ENCODE measurements at regions not wholly inside any gene's neighbourhood (a gene's known extent, or its start where the extent isn't known, plus 50 kb on each side); places are given as distances from the start of the nearest gene placed in this dataset.
"Not testable (repeated sequence)": the region's sequence is repeated elsewhere in the genome, so short reads cannot be mapped to it uniquely, and the experiment has no call there.

DNA sequence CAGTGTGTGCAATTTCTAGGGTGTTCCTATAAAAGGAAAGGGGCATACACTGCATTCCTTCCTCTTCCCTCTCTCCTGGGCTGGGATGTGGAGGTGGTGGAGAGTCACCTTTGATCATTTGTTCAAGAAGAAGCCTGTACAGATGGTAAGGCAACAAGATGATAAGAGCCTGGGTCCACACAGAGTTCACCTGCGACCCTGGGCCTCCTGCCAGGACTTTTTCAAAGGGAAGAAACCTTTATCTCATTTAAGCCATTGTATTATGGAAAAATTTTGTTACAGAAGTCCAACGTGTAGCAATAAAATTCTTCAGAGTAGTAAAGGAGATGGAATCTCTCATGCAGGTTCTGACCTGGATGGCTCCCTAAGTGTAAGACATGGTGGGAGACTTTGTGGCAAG, 189.1 kb downstream of the MIS18A start:
- no peak for DNase-seq

DNA sequence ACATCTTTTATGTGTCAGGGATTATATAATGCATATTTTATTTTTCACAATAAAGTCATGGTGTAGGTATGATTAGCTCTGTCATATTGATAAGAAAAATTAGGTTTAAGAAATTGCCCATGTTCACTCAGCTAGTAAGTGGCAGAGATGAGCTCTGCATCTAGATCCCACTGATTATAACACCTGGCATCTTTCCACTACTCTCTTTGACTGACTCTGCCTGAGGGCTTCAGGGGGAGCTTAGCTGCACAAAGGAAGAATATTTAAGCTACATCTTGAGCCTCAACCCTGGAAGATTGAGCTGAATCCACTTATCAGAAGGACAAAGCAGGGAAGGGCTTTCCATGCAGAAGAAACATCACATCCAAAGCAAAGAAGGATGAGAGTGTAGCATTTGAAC, 190.4 kb downstream of the MIS18A start:
- DNase-seq: no peak

DNA sequence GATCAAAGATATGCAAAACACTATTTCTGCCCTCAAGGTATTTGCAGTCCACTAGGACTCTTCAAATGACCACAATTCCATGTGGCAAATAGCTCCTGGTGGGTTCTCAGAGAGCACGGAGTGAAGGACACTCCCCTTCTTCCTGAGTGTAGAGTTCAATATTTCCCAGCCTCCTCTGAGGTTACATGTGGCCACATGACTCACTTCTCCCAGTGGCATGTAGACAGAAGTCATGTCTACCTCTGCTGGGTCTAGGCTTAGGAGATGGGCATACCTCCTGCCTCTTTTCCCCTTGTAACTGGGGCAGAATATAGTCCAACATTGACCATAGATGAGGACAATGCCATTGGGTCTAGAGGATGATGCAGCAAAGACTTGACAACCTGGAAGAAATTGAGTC, 191.4 kb downstream of the MIS18A start:
- no peak for DNase-seq

DNA sequence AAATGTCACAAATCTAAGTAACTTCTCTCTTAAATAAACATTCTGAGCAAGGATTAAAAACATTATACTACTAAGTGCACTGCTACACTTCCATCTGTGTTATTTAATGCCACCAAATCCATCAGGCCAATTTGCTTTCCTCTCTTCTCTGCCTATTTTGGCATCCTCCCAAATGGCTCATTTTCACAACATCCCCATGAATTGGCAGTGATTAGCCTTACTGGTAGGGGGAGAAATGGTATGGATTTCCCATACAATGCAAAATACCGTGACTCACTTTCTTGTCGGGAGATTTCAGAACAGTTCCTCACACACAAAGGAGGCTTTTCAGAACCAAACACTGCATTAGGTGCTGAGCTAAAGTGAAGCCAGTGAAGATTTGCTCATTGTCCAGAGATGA, 195.7 kb downstream of the MIS18A start:
- no peak for DNase-seq

DNA sequence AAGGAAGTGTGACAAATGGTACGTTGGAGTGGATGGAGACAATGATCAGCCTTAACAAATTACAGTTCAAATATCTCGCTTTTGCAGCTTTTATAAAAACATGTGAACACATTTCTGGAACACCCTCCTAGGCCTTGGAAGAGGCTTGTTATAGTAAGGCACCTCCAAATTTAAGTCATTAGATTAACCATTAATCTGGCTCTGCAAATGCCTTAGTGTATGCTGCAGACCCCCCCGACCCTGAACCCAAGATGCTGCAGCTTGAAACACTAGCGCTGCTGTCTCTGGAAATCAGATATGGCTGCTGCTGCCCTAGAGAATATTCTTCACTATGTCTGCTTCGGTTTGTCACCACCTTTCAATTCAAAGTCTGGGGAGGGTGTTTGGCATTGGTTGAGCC, 196.4 kb downstream of the MIS18A start:
- DNase-seq: no peak

DNA sequence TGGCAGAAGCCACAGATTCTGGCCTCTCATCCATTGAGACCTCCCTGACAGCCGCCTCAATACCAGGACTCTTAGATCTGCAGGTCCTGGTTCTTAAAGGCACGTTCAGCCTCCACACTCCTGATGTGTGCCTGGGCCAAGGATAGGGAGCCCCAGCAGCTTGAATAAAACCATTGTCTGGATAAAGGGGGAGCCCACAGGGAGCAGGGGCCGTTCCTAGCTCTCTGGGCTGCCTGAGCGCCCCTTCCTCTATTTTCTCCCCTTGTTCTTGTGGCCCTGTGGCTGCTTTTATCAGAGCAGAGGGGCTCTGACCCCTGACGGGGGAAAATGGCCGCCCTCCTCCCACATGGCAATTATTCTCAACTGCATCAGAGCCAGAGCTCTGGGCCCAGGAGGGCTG, 200.8 kb downstream of the HUNK start:
- no peak for DNase-seq

DNA sequence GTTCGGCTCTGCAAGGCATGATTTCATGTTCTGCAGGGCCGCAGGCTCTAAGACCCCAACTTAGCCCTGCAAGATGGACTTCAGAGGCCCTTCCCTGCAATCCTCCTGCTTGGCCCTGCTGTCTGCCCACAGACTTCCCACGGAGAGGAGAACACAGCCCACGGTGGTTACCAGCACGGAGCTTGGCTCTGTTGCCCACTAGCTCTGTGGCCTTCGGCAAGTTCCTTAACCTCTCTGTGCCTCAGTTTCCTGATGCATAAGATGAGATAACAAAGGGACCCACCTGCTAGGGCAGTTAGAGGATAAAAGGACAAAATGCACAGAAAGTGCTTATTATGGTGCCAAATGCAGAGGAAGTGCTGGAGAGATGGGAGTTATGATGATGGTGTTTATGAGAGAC, 200.4 kb downstream of the HUNK start:
- DNase-seq: no peak

DNA sequence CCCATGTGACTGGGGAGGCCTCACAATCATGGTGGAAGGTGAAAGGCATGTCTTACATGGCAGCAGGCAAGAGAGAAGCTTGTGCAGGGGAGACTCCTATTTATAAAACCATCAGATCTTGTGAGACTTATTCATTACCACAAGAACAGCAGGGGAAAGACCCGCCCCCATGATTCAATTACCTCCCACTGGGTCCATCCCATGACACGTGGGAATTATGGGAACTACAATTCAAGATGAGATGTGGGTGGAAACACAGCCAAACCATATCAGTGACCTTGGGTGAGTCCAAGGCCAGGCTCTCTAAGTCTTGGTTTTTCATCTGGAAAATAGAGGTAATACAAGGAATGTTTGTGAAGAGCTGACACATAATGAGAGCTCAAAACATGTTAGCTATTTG, 198.8 kb downstream of the HUNK start:
- DNase-seq: not testable (repeated sequence)

DNA sequence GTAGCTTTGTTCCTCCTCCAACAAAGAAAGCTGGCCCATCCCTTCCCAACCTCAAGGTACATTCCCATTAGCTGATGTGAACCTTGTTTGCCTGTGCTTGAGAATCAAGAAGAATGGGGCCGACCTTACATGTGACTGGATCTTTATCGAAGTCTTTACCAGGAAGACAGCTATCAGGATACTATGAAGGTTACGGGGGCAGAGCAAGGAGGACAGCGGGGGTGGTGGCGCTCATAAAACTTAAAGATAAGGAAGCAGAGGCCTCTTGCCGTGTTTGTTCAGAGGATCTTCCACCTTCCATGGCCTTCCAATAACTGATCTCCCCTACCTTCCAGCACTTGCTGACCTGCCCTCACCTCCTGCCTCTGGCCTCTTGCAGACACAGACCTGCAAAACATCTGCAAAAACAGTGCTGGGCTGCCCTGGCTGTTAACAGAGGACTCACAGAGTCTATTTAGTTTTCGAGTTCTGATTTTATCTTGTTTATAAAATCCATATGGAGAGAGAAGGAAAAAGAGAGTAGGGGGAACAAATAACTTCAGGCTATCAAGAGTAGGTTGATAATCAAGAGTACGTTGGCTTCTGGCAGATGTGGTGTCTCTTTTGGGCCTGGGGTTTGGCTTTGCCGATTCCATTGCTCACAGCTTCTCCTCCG, 198.0 kb downstream of the HUNK start:
- DNase-seq: no peak

DNA sequence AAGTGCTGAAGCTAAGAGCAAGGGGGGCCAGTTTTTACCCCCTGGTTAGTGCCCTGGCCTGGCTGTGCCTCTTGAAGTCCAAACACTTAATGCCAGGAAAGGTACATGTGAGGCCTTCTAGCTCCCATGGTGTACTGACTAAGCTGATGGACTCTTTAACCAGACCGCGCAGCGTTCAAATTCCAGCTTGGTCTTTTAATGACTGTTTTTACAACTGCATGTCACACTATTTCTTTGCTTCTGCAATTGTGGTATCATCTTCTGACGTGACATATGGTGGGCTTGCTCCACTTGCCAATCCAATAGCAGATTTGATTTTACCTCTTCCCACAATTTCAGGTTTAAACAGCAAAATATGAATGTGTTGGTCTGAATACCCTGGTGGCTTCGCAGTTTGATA, 197.3 kb downstream of the HUNK start:
- no peak for DNase-seq

DNA sequence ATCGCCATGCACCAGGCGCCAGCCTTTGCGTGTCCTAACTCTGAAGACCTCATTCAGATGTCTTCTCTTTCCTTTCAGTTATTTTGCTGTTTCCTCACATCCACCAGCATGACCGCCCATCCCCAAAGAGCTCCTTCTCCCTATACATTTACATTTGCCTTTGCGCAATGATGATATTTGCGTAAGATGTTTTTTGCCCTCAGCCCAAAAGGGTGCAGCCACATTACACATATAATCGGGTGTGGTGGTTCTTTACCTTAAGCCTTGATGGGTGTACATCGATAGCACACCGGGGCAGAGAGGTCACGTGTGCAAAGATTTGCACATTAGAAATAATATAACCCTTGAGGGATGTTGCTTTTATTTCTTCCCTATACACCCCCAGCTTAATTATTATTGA, 192.8 kb downstream of the HUNK start:
- DNase-seq: no peak

DNA sequence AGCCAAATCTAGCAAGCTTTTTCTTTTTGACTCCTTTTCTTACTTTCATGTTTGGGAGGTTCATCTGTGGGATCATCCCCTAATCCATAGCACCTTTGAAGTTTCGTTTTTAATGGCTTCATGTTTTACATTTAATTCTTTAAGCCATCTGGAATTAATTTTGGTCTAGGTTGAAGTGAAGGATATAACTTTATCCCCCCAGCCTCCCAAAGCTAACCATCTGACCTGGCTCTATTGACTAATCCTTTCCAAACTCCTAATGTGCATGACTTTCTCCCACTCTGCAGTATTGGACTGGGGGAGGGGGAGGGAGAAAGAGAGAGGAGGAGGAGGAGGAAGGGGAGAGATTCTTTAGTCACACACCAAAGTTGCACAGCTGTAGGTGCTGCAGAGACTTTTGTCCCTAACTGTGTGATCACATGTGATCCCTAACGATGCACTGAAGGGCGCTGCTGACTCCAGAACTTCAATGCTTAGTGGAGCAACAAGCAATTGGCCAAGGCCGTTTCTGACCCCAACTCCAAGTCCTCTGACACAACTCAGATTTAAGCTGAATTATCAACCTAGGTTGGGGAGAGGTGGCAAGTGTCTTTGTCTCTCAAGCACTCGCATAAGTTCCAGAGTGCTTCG, 191.6 kb downstream of the HUNK start:
- DNase-seq: no peak

DNA sequence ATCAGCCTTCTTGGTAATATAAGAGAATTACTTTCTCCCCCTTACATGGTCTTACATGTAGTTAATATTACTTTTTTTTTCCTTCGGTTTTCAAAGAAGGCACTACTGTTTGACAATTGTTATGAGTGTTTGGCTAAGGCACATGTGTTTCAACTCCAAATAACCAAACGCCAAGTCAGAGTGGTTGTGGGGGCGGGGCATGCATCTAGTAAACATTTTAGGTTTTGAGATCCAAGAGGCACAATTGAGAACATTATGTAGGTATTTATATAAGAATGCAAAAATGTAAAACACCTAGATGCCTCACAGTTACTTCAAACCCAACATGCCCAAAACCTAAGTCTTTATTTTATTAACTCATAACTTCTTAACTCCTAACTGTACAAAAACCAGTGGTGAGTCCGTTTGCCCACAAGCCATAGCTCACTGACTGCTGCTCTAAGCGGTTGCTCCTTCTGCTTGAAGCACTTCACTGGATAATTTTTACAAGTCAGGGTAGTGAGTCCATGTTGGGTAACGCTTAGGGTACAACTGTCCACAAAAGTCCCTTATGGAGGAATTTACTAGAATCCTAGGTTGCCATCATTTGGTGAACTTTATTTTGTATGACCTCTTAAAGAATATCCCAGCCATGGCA, 189.9 kb downstream of the HUNK start:
- no peak for DNase-seq

DNA sequence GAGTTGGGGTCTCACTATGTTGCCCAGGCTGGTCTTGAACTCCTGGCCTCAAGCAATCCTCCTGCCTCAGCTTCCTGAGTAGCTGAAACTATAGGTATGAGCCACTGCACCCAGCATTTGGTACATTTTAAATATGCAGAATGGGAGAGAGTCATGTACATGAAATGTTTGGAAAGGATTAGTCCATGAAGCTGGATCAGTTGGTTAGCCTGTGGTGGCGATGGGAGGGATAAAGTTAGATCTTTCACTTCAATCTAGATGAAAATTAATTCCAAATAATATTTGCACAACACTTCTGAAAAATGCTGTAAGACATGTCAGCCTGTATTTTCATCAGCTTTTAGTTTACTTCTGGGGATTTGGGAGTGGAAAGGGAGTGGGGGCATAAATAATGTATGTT, 188.9 kb downstream of the HUNK start:
- DNase-seq: no peak

DNA sequence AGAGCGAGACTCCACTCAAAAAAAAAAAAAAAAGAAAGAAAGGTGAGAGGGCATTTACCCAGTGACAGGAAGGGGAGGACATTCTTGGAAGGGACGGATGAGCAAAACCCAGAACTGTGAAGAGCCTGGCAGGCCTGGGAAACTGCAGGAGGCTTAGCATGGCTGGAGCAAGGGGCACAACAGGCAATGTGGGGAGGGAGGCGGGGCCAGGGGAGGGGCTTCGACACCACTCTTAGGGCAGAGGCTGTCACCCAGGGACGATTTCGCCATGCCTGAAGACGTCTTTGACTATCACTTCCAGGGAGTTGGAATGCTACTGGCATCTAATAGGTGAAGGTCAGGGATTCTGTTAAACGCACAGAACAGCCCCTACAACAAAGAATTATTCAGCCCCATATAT, 184.0 kb downstream of the HUNK start:
- no peak for DNase-seq

DNA sequence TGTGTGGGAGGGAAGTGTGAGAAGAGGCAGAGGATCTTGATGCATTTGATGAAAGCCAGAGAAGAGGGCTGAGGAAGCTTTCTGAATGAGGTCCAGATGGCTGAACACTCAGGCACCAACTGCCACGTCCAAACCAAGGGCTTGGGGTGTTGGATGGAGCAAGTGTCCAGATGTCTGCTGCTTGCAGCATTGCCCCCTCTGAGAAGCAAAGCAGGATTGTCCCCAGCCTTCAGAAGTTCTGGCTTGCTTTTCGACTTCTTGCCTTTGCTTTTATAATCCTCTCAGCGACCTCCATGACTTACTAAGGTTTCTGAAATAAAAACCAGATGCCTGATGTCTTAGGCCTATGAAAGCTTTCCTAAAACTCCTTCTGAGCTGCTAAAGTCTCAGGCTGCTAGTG, 182.5 kb downstream of the HUNK start:
- DNase-seq: no peak

All from left hindlimb (tissue), 1 donor.